ENCODE measurements at regions not wholly inside any gene's neighbourhood (a gene's known extent, or its start where the extent isn't known, plus 50 kb on each side); places are given as distances from the start of the nearest gene placed in this dataset.

- Histone ChIP-seq H3K27ac (no peak overlapping the region), H3K79me2 (no peaks in the 10 kb centered on the region), H3K27me3 (ENCODE audit: control insufficient read depth, insufficient read depth, low read length) (no peaks in the 10 kb centered on the region), H2AFZ (no peak overlapping the region), H3K9ac (no peak overlapping the region), H3K4me3 (ENCODE audit: low read depth, low read length) (no peak overlapping the region), H3K4me1 (no peaks in the 10 kb centered on the region), H3K36me3 (ENCODE audit: control insufficient read depth, insufficient read depth, low read length) (no peaks in the 10 kb centered on the region), H3K4me2 (ENCODE audit: low read length) (no peak overlapping the region), H3K9me3 (ENCODE audit: control insufficient read depth, low read length) (no peaks in the 10 kb centered on the region)
- no peak for TF ChIP-seq CTCF (IDR thresholded peaks at IDR 0.05)
Measured at GRCh38 chr14:82055515-82056115, 522.0 kb upstream of the SEL1L start.

- no peak for TF ChIP-seq CTCF (IDR thresholded peaks at IDR 0.05)
- Histone ChIP-seq H3K9ac (no peak overlapping the region), H3K27ac (no peak overlapping the region), H3K9me3 (ENCODE audit: control insufficient read depth, low read length) (no peaks in the 10 kb centered on the region), H3K79me2 (no peaks in the 10 kb centered on the region), H3K4me3 (ENCODE audit: low read depth, low read length) (no peak overlapping the region), H3K36me3 (ENCODE audit: control insufficient read depth, insufficient read depth, low read length) (no peaks in the 10 kb centered on the region), H3K4me2 (ENCODE audit: low read length) (no peak overlapping the region), H3K4me1 (no peaks in the 10 kb centered on the region), H2AFZ (no peak overlapping the region), H3K27me3 (ENCODE audit: control insufficient read depth, insufficient read depth, low read length) (no peaks in the 10 kb centered on the region)
Measured at GRCh38 chr14:82060219-82060618, 526.6 kb upstream of the SEL1L start.

GRCh38 chr14:82067221-82067875 lies 533.7 kb upstream of the SEL1L start:
- no peak overlapping the region for H3K27ac ChIP-seq
- H3K27me3 ChIP-seq (ENCODE audit: control insufficient read depth, insufficient read depth, low read length), result no peaks in the 10 kb centered on the region
- no peak overlapping the region for H3K9ac ChIP-seq
- H3K4me1 ChIP-seq, result no peaks in the 10 kb centered on the region
- TF ChIP-seq CTCF (IDR thresholded peaks at IDR 0.05), result no peak
- no peaks in the 10 kb centered on the region for H3K79me2 ChIP-seq
- H3K9me3 ChIP-seq (ENCODE audit: control insufficient read depth, low read length), result no peaks in the 10 kb centered on the region
- no peak overlapping the region for H3K4me3 ChIP-seq (ENCODE audit: low read depth, low read length)
- H3K36me3 ChIP-seq (ENCODE audit: control insufficient read depth, insufficient read depth, low read length), result no peaks in the 10 kb centered on the region
- no peak overlapping the region for H2AFZ ChIP-seq
- H3K4me2 ChIP-seq (ENCODE audit: low read length), result no peak overlapping the region

GRCh38 chr14:82070040-82070439 lies 536.4 kb upstream of the SEL1L start:
- no peak overlapping the region for H3K9ac ChIP-seq
- no peak overlapping the region for H3K4me3 ChIP-seq (ENCODE audit: low read depth, low read length)
- no peak overlapping the region for H2AFZ ChIP-seq
- H3K79me2 ChIP-seq, result no peaks in the 10 kb centered on the region
- no peak overlapping the region for H3K4me2 ChIP-seq (ENCODE audit: low read length)
- no peaks in the 10 kb centered on the region for H3K9me3 ChIP-seq (ENCODE audit: control insufficient read depth, low read length)
- TF ChIP-seq CTCF (IDR thresholded peaks at IDR 0.05), result no peak
- H3K27me3 ChIP-seq (ENCODE audit: control insufficient read depth, insufficient read depth, low read length), result no peaks in the 10 kb centered on the region
- H3K27ac ChIP-seq, result no peak overlapping the region
- no peaks in the 10 kb centered on the region for H3K36me3 ChIP-seq (ENCODE audit: control insufficient read depth, insufficient read depth, low read length)
- H3K4me1 ChIP-seq, result no peaks in the 10 kb centered on the region

GRCh38 chr14:82070753-82071152 lies 537.1 kb upstream of the SEL1L start:
- Histone ChIP-seq H3K4me3 (ENCODE audit: low read depth, low read length) (no peak overlapping the region), H3K4me1 (no peaks in the 10 kb centered on the region), H3K27me3 (ENCODE audit: control insufficient read depth, insufficient read depth, low read length) (no peaks in the 10 kb centered on the region), H2AFZ (no peak overlapping the region), H3K9ac (no peak overlapping the region), H3K4me2 (ENCODE audit: low read length) (no peak overlapping the region), H3K79me2 (no peaks in the 10 kb centered on the region), H3K9me3 (ENCODE audit: control insufficient read depth, low read length) (no peaks in the 10 kb centered on the region), H3K36me3 (ENCODE audit: control insufficient read depth, insufficient read depth, low read length) (no peaks in the 10 kb centered on the region), H3K27ac (no peak overlapping the region)
- no peak for TF ChIP-seq CTCF (IDR thresholded peaks at IDR 0.05)
